Psoas muscle (tissue), 7 donors: ENCODE measurements at regions not wholly inside any gene's neighbourhood (a gene's known extent, or its start where the extent isn't known, plus 50 kb on each side); places are given as distances from the start of the nearest gene placed in this dataset.

Experiments
- ATAC-seq, 4 donors: fragments of 200-7000 bp; cut with Tn5 transposase; one replicate each; pipeline ENCODE4 v1.9.1; 2020; ENCODE audit warnings: moderate library complexity in 3 of 4, mild to moderate bottlenecking in 2 of 4
- DNase-seq, 2 donors: peaks; one replicate each; pipeline ENCODE4 v3.0.0-alpha.2; 2020
- H3K27ac ChIP-seq: fragments of 200-600 bp; one replicate; pipeline ENCODE4 v1.8.0; 2022
- H3K27me3 ChIP-seq, 3 donors: fragments of 200-600 bp in 1 of 3; one replicate each; pipeline versions ENCODE4 v1.6.1 to v1.8.0; 2013 to 2022; ENCODE audit warnings: low read length in 2 of 3, mild to moderate bottlenecking in 2 of 3, moderate library complexity in 1 of 3; ENCODE audit not compliant: insufficient read depth in 3 of 3
- H3K36me3 ChIP-seq, 2 donors: fragments of 200-600 bp in 1 of 2; one replicate each; pipeline versions ENCODE4 v1.6.1 to v1.8.0; 2013 to 2022; ENCODE audit warnings: low read depth in 1 of 2, mild to moderate bottlenecking in 1 of 2, moderate library complexity in 1 of 2; ENCODE audit not compliant: insufficient read depth in 1 of 2
- H3K4me1 ChIP-seq: fragments of 200-600 bp; one replicate; pipeline ENCODE4 v1.8.0; 2022
- H3K4me3 ChIP-seq: fragments of 200-600 bp; one replicate; pipeline ENCODE4 v1.8.0; 2022; ENCODE audit warnings: mild to moderate bottlenecking
- H3K9me3 ChIP-seq: fragments of 200-600 bp; one replicate; pipeline ENCODE4 v1.8.0; 2022
- WGBS, 3 donors: extraction: QIAGEN DNeasy Blood & Tissue Kit; methylation state at CpG; one replicate each; pipeline versions ENCODE4 v1.1.6 to v1.1.7; 2013; 5-methylcytosine and 5-hydroxymethylcytosine counted together
- intact Hi-C, 2 donors: fragments of 100-400 bp; cut with DNase I; formaldehyde crosslinking; loops; one replicate each; pipeline versions ENCODE4 v1.11.0 to v1.14.2; 2022
- TF ChIP-seq, protein P1 (sequence below): fragments of 200-600 bp; IDR thresholded peaks from one replicate; pipeline ENCODE4 v1.8.0; 2022; ENCODE audit warnings: antibody characterized with exemption
- donor health status: healthy with polysubstance abuse.
- donor health status: DM: no; HTN: no; CAD: no; lungs with moderate emphysema.
- donor health status: Bipolar disorder and iron deficiency.
- donor health status: healthy.
- donor health status: DM: yes; HTN: yes; CAD: no.
- donor health status: DM: no; HTN: no; CAD: no.
- donor health status: DM: yes; HTN: yes; CAD: no.

DNA sequence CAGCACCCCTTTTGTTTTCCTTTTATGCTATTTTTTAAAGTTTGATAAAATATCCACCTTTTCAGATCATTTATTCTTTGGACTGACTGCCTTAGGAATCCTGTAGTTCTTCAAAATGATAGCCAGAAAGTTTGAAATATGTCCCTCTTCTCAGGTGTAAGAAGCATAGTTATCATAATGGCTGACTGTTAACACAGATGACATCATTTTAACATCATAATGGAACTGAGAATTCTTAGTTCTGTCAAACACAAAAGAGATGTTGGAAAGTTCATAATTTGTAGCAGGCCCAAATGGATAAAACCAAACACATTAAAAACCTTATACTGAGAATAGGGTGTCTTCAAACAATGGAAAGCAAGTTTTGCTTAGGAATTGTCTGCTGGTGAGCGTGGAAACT lies 1254.4 kb downstream of the ADGRL3 start:
- no peaks in the 10 kb centered on the region for H3K4me1 ChIP-seq
- TF ChIP-seq, protein P1, sequence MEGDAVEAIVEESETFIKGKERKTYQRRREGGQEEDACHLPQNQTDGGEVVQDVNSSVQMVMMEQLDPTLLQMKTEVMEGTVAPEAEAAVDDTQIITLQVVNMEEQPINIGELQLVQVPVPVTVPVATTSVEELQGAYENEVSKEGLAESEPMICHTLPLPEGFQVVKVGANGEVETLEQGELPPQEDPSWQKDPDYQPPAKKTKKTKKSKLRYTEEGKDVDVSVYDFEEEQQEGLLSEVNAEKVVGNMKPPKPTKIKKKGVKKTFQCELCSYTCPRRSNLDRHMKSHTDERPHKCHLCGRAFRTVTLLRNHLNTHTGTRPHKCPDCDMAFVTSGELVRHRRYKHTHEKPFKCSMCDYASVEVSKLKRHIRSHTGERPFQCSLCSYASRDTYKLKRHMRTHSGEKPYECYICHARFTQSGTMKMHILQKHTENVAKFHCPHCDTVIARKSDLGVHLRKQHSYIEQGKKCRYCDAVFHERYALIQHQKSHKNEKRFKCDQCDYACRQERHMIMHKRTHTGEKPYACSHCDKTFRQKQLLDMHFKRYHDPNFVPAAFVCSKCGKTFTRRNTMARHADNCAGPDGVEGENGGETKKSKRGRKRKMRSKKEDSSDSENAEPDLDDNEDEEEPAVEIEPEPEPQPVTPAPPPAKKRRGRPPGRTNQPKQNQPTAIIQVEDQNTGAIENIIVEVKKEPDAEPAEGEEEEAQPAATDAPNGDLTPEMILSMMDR, result no peak
- H3K36me3 ChIP-seq, result no peaks in the 10 kb centered on the region
- H3K4me3 ChIP-seq, result no peak overlapping the region
- no peaks in the 10 kb centered on the region for H3K9me3 ChIP-seq
- no peak for DNase-seq
- WGBS, 3 donors, result 96 to 100% (median 97%) methylated on average over 1 of the region's 1 CpG
- no peak for ATAC-seq
- intact Hi-C loops, result no loop called here
- H3K27ac ChIP-seq, result no peak overlapping the region
- no peaks in the 10 kb centered on the region for H3K27me3 ChIP-seq

DNA sequence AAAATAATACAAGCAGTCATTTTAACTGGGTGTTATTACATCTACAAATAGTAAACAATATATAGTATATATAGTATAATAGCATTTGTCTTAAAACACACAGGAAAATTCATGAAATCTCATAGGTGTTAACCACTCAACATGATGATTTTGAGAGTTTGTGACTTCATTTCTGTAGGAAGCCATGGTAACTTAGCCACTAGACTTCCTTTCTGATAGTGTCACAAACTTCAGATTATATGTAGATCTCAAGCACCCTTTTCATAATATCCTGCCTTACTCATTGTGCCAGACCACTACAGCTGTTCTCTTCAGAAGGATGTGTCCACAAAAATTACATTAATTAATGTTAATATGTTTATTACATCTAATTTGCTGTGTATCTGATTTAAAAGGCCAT lies 1250.6 kb downstream of the ADGRL3 start:
- intact Hi-C loops, result no loop called here
- no peak for DNase-seq
- Histone ChIP-seq H3K4me1 (no peaks in the 10 kb centered on the region), H3K27me3 (no peaks in the 10 kb centered on the region), H3K4me3 (no peak overlapping the region), H3K9me3 (no peaks in the 10 kb centered on the region), H3K36me3 (no peaks in the 10 kb centered on the region), H3K27ac (no peak overlapping the region)
- TF ChIP-seq, protein P1, result no peak
- no peak for ATAC-seq

DNA sequence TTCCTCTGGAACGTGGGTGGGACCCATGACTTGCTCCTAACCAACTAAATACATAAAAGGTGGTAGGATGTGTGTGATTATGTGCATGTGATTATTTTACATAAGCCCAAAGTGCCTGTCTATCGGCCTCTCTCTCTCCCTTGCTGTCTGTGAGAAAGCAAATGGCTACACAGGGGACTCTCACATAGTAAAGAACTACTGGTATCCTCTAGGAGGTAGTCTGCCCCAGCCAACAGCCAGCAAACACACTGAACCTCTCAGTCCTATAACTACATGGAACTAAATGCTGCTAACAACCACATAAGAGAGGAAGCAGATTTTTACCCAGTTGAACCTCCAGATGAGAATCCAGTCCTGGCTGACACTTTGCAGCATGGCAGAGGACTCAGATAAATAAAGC lies 1249.4 kb downstream of the ADGRL3 start:
- no peaks in the 10 kb centered on the region for H3K36me3 ChIP-seq
- no peak for DNase-seq
- intact Hi-C loops, result no loop called here
- 64 to 78% (median 68%) methylated on average over 2 of the region's 2 CpGs for WGBS, 3 donors
- H3K9me3 ChIP-seq, result no peaks in the 10 kb centered on the region
- no peak for ATAC-seq
- no peak overlapping the region for H3K4me3 ChIP-seq
- TF ChIP-seq, protein P1, result no peak
- H3K4me1 ChIP-seq, result no peaks in the 10 kb centered on the region
- H3K27me3 ChIP-seq, result no peaks in the 10 kb centered on the region
- H3K27ac ChIP-seq, result no peak overlapping the region

DNA sequence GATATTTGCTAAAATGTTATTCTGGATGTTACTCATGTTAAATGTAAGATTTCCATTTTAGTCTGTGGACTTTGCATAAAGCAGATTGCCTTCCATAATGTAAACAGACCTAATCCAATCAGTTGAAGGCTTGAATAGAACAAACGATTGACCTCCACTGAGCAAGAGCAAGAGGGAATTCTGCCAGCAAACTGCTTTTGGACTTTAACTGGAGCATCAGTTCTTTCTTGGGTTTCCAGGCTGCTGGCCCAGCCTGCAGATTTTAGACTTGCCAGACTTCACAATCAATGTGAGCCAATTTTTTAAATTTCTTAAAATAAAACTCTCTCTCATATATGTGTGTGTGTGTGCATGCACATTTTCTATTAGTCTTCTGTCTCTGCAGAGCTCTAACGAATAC lies 1248.8 kb downstream of the ADGRL3 start:
- TF ChIP-seq, protein P1, result no peak
- H3K4me3 ChIP-seq, result no peak overlapping the region
- no peaks in the 10 kb centered on the region for H3K36me3 ChIP-seq
- no peaks in the 10 kb centered on the region for H3K27me3 ChIP-seq
- 44 to 65% (median 51%) methylated on average over 2 of the region's 2 CpGs for WGBS, 3 donors
- no peaks in the 10 kb centered on the region for H3K9me3 ChIP-seq
- intact Hi-C loops, result no loop called here
- DNase-seq (no peak), ATAC-seq (no peak)
- H3K27ac ChIP-seq, result no peak overlapping the region
- H3K4me1 ChIP-seq, result no peaks in the 10 kb centered on the region

DNA sequence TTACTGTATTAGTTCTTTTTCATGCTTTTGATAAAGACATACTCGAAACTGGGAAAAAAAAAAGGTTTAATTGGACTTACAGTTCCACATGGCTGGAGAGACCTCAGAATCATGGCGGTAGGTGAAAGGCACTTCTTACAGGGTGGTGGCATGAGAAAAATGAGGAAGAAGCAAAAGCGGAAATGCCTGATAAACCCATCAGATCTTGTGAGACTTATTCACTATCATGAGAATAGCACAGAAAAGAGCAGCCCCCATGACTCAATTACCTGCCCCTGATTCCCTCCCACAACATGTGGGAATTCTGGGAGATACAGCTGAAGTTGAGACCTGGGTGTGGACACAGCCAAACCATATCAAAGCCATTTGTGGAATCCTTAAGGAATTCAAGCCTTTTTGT lies 1238.9 kb downstream of the ADGRL3 start:
- DNase-seq (no peak), ATAC-seq (no peak)
- TF ChIP-seq, protein P1, result no peak
- Histone ChIP-seq H3K27ac (no peak overlapping the region), H3K4me1 (no peaks in the 10 kb centered on the region), H3K36me3 (no peaks in the 10 kb centered on the region), H3K27me3 (no peaks in the 10 kb centered on the region), H3K9me3 (peaks cover 7% of the 10 kb centered on the region), H3K4me3 (no peak overlapping the region)
- intact Hi-C loops, result no loop called here
- 64 to 86% (median 67%) methylated on average over 3 of the region's 3 CpGs for WGBS, 3 donors
